Neural cell (in vitro differentiated cells): ENCODE measurements at regions not wholly inside any gene's neighbourhood (a gene's known extent, or its start where the extent isn't known, plus 50 kb on each side); places are given as distances from the start of the nearest gene placed in this dataset.

ENCODE experiments used
- H2AFZ ChIP-seq: fragments of 200-600, 300-800 bp; sonication (generic), shearing (Covaris generic); 2 replicates; pipeline ENCODE4 v1.6.0; 2014; ENCODE audit warnings: low read depth, mild to moderate bottlenecking, antibody characterized with exemption, low read length, moderate library complexity
- H3F3A ChIP-seq: fragments of 200-600 bp; shearing (Covaris generic); 2 replicates; pipeline ENCODE4 v1.6.1; 2016; ENCODE audit warnings: mild to moderate bottlenecking, moderate library complexity, mixed read lengths, antibody characterized with exemption, low read length; ENCODE audit not compliant: insufficient read depth, poor library complexity, severe bottlenecking
- H3K27ac ChIP-seq: fragments of 200-600, 300-800 bp; sonication (generic), shearing (Covaris generic); 2 replicates; pipeline ENCODE4 v1.5.1; 2014; ENCODE audit warnings: mild to moderate bottlenecking, low read length, moderate library complexity
- H3K27me3 ChIP-seq: fragments of 300-800, 200-600 bp; sonication (generic), shearing (Covaris generic); 2 replicates; pipeline ENCODE4 v1.6.0; 2014; ENCODE audit warnings: mild to moderate bottlenecking, low read depth, low read length, moderate library complexity; ENCODE audit not compliant: insufficient read depth
- H3K36me3 ChIP-seq: fragments of 300-800, 200-600 bp; sonication (generic), shearing (Covaris generic); 2 replicates; pipeline ENCODE4 v1.5.1; 2014; ENCODE audit warnings: mild to moderate bottlenecking, antibody characterized with exemption, low read length, moderate library complexity; ENCODE audit not compliant: insufficient read depth
- H3K4me2 ChIP-seq: fragments of 300-800, 200-600 bp; sonication (generic), shearing (Covaris generic); 2 replicates; pipeline ENCODE4 v1.6.0; 2014; ENCODE audit warnings: mild to moderate bottlenecking, low read length
- H3K4me3 ChIP-seq: fragments of 300-800, 200-600 bp; sonication (generic), shearing (Covaris generic); 2 replicates; pipeline ENCODE4 v1.5.1; 2014; ENCODE audit warnings: mild to moderate bottlenecking, low read length, moderate library complexity
- H3K79me2 ChIP-seq: fragments of 200-600 bp; shearing (Covaris generic); replicated peaks from 2 replicates; pipeline ENCODE4 v1.6.0; 2014; ENCODE audit warnings: mild to moderate bottlenecking, low read length, moderate library complexity; ENCODE audit not compliant: insufficient read depth
- H3K9ac ChIP-seq: fragments of 300-800, 200-600 bp; sonication (generic), shearing (Covaris generic); 2 replicates; pipeline ENCODE4 v1.6.1; 2016; ENCODE audit warnings: mild to moderate bottlenecking, low read length, mixed read lengths
- H3K9me2 ChIP-seq: fragments of 200-600 bp; shearing (Covaris generic); 2 replicates; pipeline ENCODE4 v1.6.1; 2016; ENCODE audit warnings: mild to moderate bottlenecking, low read length, mixed read lengths; ENCODE audit not compliant: insufficient read depth
- H3K9me3 ChIP-seq: fragments of 200-600, 300-800 bp; sonication (generic), shearing (Covaris generic); 2 replicates; pipeline ENCODE4 v1.6.1; 2016; ENCODE audit warnings: mild to moderate bottlenecking, mixed run types, low read length, moderate library complexity, mixed read lengths
- H4K20me1 ChIP-seq: fragments of 200-600 bp; shearing (Covaris generic); 2 replicates; pipeline ENCODE4 v1.6.1; 2016; ENCODE audit warnings: mild to moderate bottlenecking, mixed run types; ENCODE audit not compliant: insufficient read depth
- CTCF ChIP-seq: fragments of 450-650 bp; IDR thresholded peaks from 2 replicates; pipeline ENCODE4 v1.5.1; 2014; ENCODE audit warnings: antibody characterized with exemption, mild to moderate bottlenecking, moderate library complexity; ENCODE audit not compliant: poor library complexity, severe bottlenecking
- EP300 ChIP-seq: fragments of 450-650 bp; conservative IDR thresholded peaks from 2 replicates; pipeline ENCODE4 v1.6.1; 2014; ENCODE audit warnings: antibody characterized with exemption, mild to moderate bottlenecking, moderate library complexity; ENCODE audit not compliant: poor library complexity, severe bottlenecking
- EZH2 ChIP-seq: fragments of 200-600, 300-800 bp; shearing (Covaris generic), sonication (generic); IDR thresholded peaks from 2 replicates; pipeline ENCODE4 v1.6.1; 2014; ENCODE audit warnings: antibody characterized with exemption, low read length, borderline replicate concordance, mild to moderate bottlenecking; ENCODE audit not compliant: insufficient read depth, poor library complexity, severe bottlenecking
- MXI1 ChIP-seq: fragments of 450-650 bp; conservative IDR thresholded peaks from 2 replicates; pipeline ENCODE4 v1.6.1; 2014; ENCODE audit warnings: antibody characterized with exemption, mild to moderate bottlenecking; ENCODE audit not compliant: poor library complexity, severe bottlenecking
- POLR2AphosphoS5 ChIP-seq: IDR thresholded peaks from 2 replicates; pipeline ENCODE4 v1.6.1; 2012
- RAD21 ChIP-seq: fragments of 450-650 bp; conservative IDR thresholded peaks from 2 replicates; pipeline ENCODE4 v1.6.1; 2014; ENCODE audit warnings: antibody characterized with exemption, mild to moderate bottlenecking, moderate library complexity
- REST ChIP-seq: IDR thresholded peaks from 2 replicates; pipeline ENCODE4 v1.6.1; 2012; ENCODE audit warnings: borderline replicate concordance
- SMC3 ChIP-seq: fragments of 450-650 bp; conservative IDR thresholded peaks from 2 replicates; pipeline ENCODE4 v1.6.1; 2014; ENCODE audit warnings: antibody characterized with exemption, mild to moderate bottlenecking, moderate library complexity; ENCODE audit not compliant: poor library complexity
- TAF1 ChIP-seq: IDR thresholded peaks from 2 replicates; pipeline ENCODE4 v1.6.1; 2012; ENCODE audit warnings: low read depth

GRCh38 chr5:12626556-12626955 lies 722.3 kb upstream of the CTNND2 start:
- Histone ChIP-seq H3K27ac (no peak overlapping the region), H3K79me2 (no peaks in the 10 kb centered on the region), H3K4me2 (no peak overlapping the region), H3F3A (no peaks in the 10 kb centered on the region), H3K4me3 (no peak overlapping the region), H3K9me2 (no peaks in the 10 kb centered on the region), H2AFZ (no peak overlapping the region), H3K9me3 (no peaks in the 10 kb centered on the region), H4K20me1 (no peaks in the 10 kb centered on the region), H3K27me3 (no peaks in the 10 kb centered on the region), H3K36me3 (no peaks in the 10 kb centered on the region), H3K9ac (no peak overlapping the region)
- TF ChIP-seq RAD21 (no peak), POLR2AphosphoS5 (no peak), MXI1 (no peak), EZH2 (no peak), EP300 (no peak), CTCF (no peak)

- Histone ChIP-seq H3F3A (no peaks in the 10 kb centered on the region), H3K36me3 (no peaks in the 10 kb centered on the region), H2AFZ (no peak overlapping the region), H3K4me3 (no peak overlapping the region), H3K9me3 (no peaks in the 10 kb centered on the region), H3K9ac (no peak overlapping the region), H3K79me2 (no peaks in the 10 kb centered on the region), H3K27me3 (no peaks in the 10 kb centered on the region), H3K27ac (no peak overlapping the region), H3K4me2 (no peak overlapping the region), H3K9me2 (no peaks in the 10 kb centered on the region), H4K20me1 (no peaks in the 10 kb centered on the region)
- TF ChIP-seq CTCF (no peak), TAF1 (no peak), REST (no peak), EP300 (no peak), SMC3 (no peak)
Observed at GRCh38 chr5:12625667-12626263, 721.5 kb upstream of the CTNND2 start.
